PFSK-1 (cell line): ENCODE measurements at regions not wholly inside any gene's neighbourhood (a gene's known extent, or its start where the extent isn't known, plus 50 kb on each side); places are given as distances from the start of the nearest gene placed in this dataset.

ENCODE experiments used
- FOXP2 ChIP-seq: optimal IDR thresholded peaks from 2 replicates; pipeline ENCODE3; 2011; ENCODE audit warnings: borderline replicate concordance, control low read depth, inconsistent platforms; ENCODE audit not compliant: insufficient read depth; ENCODE audit errors: extremely low read length, extremely low read depth
- POLR2AphosphoS5 ChIP-seq: IDR thresholded peaks from 2 replicates; pipeline ENCODE4 v1.6.1; 2012; ENCODE audit warnings: low read depth, mild to moderate bottlenecking, control low read depth, low read length, moderate library complexity
- REST ChIP-seq, 2 experiments: IDR thresholded peaks; 2 replicates each; pipeline versions ENCODE4 v1.6.1 to v1.8.0; 2011 to 2012; ENCODE audit warnings: low read depth in 2 of 2, low read length in 2 of 2, control low read depth in 1 of 2, inconsistent platforms in 1 of 2, mild to moderate bottlenecking in 1 of 2, moderate library complexity in 1 of 2; ENCODE audit not compliant: insufficient read depth in 1 of 2
- SIN3A ChIP-seq: IDR thresholded peaks from 2 replicates; pipeline ENCODE4 v1.6.1; 2012; ENCODE audit warnings: mild to moderate bottlenecking, low read length, moderate library complexity, borderline replicate concordance; ENCODE audit not compliant: insufficient read depth
- TAF1 ChIP-seq: IDR thresholded peaks from 2 replicates; pipeline ENCODE4 v1.6.1; 2012; ENCODE audit warnings: low read length, control low read depth, borderline replicate concordance; ENCODE audit not compliant: insufficient read depth

- TF ChIP-seq REST (IDR thresholded peaks at IDR 0.05; ENCODE audit: insufficient read depth in 1 of 2, low read depth in 2 of 2, low read length in 2 of 2), result no peak
- no peak for TF ChIP-seq TAF1
- TF ChIP-seq POLR2AphosphoS5, result no peak
- TF ChIP-seq SIN3A, result no peak
- no peak for TF ChIP-seq FOXP2
Measured at GRCh38 chr7:133132906-133133305, 51.0 kb upstream of the CHCHD3 start.

GRCh38 chr7:133134810-133135209 lies 52.9 kb upstream of the CHCHD3 start:
- no peak for TF ChIP-seq POLR2AphosphoS5
- TF ChIP-seq TAF1, result no peak
- no peak for TF ChIP-seq REST (IDR thresholded peaks at IDR 0.05; ENCODE audit: insufficient read depth in 1 of 2, low read depth in 2 of 2, low read length in 2 of 2)
- TF ChIP-seq FOXP2, result no peak
- no peak for TF ChIP-seq SIN3A

- TF ChIP-seq TAF1, result no peak
- TF ChIP-seq REST (IDR thresholded peaks at IDR 0.05; ENCODE audit: insufficient read depth in 1 of 2, low read depth in 2 of 2, low read length in 2 of 2), result no peak
- no peak for TF ChIP-seq POLR2AphosphoS5
- no peak for TF ChIP-seq FOXP2
- TF ChIP-seq SIN3A, result no peak
Measured at GRCh38 chr7:133135451-133135850, 53.6 kb upstream of the CHCHD3 start.

GRCh38 chr7:133139350-133139749 lies 57.5 kb upstream of the CHCHD3 start:
- TF ChIP-seq REST (IDR thresholded peaks at IDR 0.05; ENCODE audit: insufficient read depth in 1 of 2, low read depth in 2 of 2, low read length in 2 of 2), result peak; percentile 89 to 95
- TF ChIP-seq TAF1, result no peak

GRCh38 chr7:133139801-133140200 lies 57.9 kb upstream of the CHCHD3 start:
- no peak for TF ChIP-seq SIN3A
- TF ChIP-seq TAF1, result no peak
- TF ChIP-seq POLR2AphosphoS5, result no peak
- TF ChIP-seq FOXP2, result no peak
- no peak for TF ChIP-seq REST (IDR thresholded peaks at IDR 0.05; ENCODE audit: insufficient read depth in 1 of 2, low read depth in 2 of 2, low read length in 2 of 2)
